ENCODE measurements at regions not wholly inside any gene's neighbourhood (a gene's known extent, or its start where the extent isn't known, plus 50 kb on each side); places are given as distances from the start of the nearest gene placed in this dataset.

DNA sequence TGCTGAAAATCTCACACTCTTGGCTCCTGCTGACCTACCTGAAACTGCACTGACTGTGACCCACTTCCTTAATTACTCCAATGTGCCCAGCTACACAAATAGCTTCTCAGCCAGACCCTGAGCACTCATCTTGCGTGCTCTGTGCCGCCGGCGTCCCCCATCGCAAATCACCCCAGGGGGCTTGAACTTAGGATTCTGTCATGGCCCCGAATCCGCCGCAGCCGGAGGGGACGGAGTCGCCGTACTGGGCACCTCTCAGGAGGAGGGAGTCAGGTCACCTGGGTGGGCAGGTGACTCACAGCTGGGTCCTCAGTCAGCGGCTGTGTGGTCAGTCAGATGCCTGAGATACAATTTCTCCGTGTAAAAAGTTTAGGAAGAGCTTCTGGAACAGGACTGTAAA is 804.9 kb upstream of the SALL3 start:
- DNase-seq (ENCODE audit: low spot score) (no peak), ATAC-seq (no peak), FAIRE-seq (no peak)
- H3K9ac ChIP-seq (ENCODE audit: insufficient read depth, low read depth, low read length): no peak overlapping the region
- H3K9me3 ChIP-seq (ENCODE audit: low read length): no peaks in the 10 kb centered on the region
- no peaks in the 10 kb centered on the region for H3K4me1 ChIP-seq (ENCODE audit: insufficient read depth, low read length)
- CTCF ChIA-PET (ENCODE audit: low intra/inter-chr PET ratio, low total read pairs): no interaction called here
- TF ChIP-seq, protein P1, sequence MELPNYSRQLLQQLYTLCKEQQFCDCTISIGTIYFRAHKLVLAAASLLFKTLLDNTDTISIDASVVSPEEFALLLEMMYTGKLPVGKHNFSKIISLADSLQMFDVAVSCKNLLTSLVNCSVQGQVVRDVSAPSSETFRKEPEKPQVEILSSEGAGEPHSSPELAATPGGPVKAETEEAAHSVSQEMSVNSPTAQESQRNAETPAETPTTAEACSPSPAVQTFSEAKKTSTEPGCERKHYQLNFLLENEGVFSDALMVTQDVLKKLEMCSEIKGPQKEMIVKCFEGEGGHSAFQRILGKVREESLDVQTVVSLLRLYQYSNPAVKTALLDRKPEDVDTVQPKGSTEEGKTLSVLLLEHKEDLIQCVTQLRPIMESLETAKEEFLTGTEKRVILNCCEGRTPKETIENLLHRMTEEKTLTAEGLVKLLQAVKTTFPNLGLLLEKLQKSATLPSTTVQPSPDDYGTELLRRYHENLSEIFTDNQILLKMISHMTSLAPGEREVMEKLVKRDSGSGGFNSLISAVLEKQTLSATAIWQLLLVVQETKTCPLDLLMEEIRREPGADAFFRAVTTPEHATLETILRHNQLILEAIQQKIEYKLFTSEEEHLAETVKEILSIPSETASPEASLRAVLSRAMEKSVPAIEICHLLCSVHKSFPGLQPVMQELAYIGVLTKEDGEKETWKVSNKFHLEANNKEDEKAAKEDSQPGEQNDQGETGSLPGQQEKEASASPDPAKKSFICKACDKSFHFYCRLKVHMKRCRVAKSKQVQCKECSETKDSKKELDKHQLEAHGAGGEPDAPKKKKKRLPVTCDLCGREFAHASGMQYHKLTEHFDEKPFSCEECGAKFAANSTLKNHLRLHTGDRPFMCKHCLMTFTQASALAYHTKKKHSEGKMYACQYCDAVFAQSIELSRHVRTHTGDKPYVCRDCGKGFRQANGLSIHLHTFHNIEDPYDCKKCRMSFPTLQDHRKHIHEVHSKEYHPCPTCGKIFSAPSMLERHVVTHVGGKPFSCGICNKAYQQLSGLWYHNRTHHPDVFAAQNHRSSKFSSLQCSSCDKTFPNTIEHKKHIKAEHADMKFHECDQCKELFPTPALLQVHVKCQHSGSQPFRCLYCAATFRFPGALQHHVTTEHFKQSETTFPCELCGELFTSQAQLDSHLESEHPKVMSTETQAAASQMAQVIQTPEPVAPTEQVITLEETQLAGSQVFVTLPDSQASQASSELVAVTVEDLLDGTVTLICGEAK (IDR thresholded peaks at IDR 0.05): no peak
- TF ChIP-seq, protein P1 (CRISPR knock-in tag; IDR thresholded peaks at IDR 0.05): no peak
- TF ChIP-seq NFE2L1 (CRISPR knock-in tag; IDR thresholded peaks at IDR 0.05; ENCODE audit: borderline replicate concordance) (no peak), PHF5A (CRISPR knock-in tag; IDR thresholded peaks at IDR 0.05; ENCODE audit: low read depth, unreplicated experiment) (no peak), KLF12 (CRISPR knock-in tag; IDR thresholded peaks at IDR 0.05; ENCODE audit: borderline replicate concordance) (no peak), ZNF296 (CRISPR knock-in tag; conservative IDR thresholded peaks at IDR 0.05) (no peak), ZNF138 (CRISPR knock-in tag; IDR thresholded peaks at IDR 0.05; ENCODE audit: low read depth) (no peak)
- H3K27me3 ChIP-seq (ENCODE audit: control insufficient read depth in 1 of 2, insufficient read depth in 2 of 2, low read length in 2 of 2): no peaks in the 10 kb centered on the region
- POLR2A ChIA-PET: no interaction called here
- no peak overlapping the region for H2AFZ ChIP-seq (ENCODE audit: low read length)
- intact Hi-C loops (cut with micrococcal nuclease; ENCODE audit: unreplicated experiment): no loop called here
- no peak overlapping the region for H3K4me3 ChIP-seq (replicated peaks in 1 of 3; ENCODE audit: insufficient read depth in 1 of 3, low read depth in 2 of 3, low read length in 3 of 3)
- no peak overlapping the region for H3K27ac ChIP-seq (ENCODE audit: extremely low read length, insufficient read depth, low read length)
- no TSS peak for BruUV-seq (replicated peaks)
- H4K20me1 ChIP-seq (ENCODE audit: insufficient read depth, low read length): no peaks in the 10 kb centered on the region
- H3K79me2 ChIP-seq (ENCODE audit: insufficient read depth, low read length): no peaks in the 10 kb centered on the region
- 76% methylated on average over 14 of the region's 14 CpGs for WGBS (ENCODE audit: low lambda C conversion rate)
- in situ Hi-C loops (cut with HindIII; ENCODE audit: extremely low pct_ligation_motif_present, low pct_unique_long_range_greater_than_20kb): no loop called here
- H3K4me2 ChIP-seq (ENCODE audit: low read depth, low read length): no peak overlapping the region
- no peaks in the 10 kb centered on the region for H3K36me3 ChIP-seq (replicated peaks in 1 of 2; ENCODE audit: control insufficient read depth in 1 of 2, insufficient read depth in 2 of 2, low read length in 2 of 2)

All from HepG2 (cell line).